Activated naive CD4-positive, alpha-beta T cell (primary cell): ENCODE measurements at regions not wholly inside any gene's neighbourhood (a gene's known extent, or its start where the extent isn't known, plus 50 kb on each side); places are given as distances from the start of the nearest gene placed in this dataset.

Experiments used
- DNase-seq, 4 experiments: peaks; one replicate each; lab custom pipeline; 2025; lab: John Stamatoyannopoulos, UW

DNA sequence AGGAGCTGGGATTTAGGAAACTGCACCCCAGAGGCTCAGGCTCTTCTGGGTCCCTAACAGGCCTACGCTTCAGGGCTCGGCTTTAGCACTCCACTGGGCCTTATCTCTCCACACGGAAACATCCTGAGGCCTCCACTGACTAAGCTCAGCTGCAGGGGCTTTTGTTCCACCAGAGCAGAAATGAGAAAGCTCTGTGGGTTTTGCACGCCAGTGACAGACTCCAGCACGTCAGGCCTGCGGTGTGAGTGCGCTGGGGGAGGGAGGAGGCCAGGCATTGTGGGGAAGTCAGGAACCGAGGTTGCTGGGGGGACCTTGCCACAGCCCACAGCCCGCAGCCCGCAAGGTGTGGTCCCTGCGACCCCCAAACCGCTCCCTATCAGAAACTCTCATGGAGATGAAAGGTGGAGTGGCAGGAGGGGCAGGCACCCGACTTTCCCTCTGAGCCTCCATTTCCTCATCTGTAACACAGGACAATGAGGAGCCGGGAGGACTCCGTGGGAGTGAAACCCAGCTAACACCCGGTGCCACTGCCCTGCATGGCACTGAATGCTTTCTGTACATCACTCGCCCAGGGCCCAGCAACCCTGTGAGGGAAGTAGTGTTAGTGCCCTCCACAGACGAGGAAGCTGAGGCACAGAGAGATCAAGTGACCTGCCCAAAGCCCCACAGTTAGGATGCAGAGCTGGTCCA lies 106.5 kb downstream of the TPRA1 start:
- DNase-seq = no peak

DNA sequence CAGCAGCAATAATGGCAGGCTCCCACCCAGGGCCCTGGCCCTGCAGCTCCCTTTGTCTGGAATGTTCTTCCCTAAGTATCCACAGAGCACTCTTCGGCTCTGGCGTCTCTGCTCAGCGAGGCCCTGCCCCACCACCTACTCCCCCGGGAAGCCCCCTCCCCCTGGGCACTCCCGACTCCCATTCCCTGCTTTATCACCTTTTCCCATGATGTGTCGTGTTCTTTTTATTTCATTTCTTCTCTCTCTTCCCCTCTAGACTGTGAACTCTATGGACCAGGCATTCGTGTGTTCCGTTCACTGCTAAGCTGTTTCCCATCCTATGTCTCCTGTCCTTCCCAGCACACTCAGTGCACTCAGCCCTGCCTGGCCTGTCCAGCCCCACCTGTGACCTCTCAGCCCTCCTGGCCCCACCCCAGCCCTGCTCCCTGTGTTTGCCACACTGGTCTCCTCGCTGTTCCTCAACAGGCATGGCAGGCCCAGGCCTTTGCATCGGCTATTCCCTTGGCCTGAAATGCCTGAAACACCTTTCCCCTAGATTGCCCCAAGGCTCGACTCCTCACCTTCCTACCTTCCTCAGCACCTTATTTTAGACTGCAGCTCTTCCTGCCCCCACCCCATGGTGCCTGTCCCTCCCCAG lies 107.4 kb downstream of the TPRA1 start:
- DNase-seq = no peak

- DNase-seq = no peak
These were observed 108.1 kb downstream of the TPRA1 start for GRCh38 chr3:127482216-127483004.

GRCh38 chr3:127480196-127480954 lies 110.2 kb downstream of the TPRA1 start:
- DNase-seq = no peak

DNA sequence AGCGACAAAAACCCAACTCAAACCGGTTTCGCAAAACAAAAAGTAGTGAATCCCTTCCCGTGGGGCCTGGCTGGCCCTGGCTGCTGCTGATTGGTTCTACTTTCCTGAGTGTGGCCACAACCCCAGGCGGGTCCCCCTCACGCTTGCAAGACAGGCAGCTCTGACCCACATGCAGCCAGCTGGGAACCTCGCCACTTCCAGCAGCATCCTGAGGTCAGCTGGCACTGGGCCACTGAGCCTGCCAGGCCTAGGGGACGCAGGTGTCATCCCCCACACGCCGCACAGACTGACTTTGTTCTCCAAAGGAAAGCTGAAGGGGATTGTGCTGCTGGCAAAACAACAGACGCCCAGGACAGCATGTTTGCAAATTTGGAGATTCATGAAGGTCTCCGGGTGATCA lies 111.1 kb downstream of the TPRA1 start:
- no peak for DNase-seq

- no peak for DNase-seq
These were observed 111.6 kb downstream of the TPRA1 start for GRCh38 chr3:127478922-127479321.

GRCh38 chr3:127477396-127477795 lies 113.1 kb downstream of the TPRA1 start:
- DNase-seq = no peak

GRCh38 chr3:127476936-127477335 lies 113.6 kb downstream of the TPRA1 start:
- DNase-seq = no peak

- DNase-seq = no peak
These were observed 114.4 kb downstream of the TPRA1 start for GRCh38 chr3:127475975-127476705.

GRCh38 chr3:127475391-127475790 lies 115.1 kb downstream of the TPRA1 start:
- no peak for DNase-seq

DNA sequence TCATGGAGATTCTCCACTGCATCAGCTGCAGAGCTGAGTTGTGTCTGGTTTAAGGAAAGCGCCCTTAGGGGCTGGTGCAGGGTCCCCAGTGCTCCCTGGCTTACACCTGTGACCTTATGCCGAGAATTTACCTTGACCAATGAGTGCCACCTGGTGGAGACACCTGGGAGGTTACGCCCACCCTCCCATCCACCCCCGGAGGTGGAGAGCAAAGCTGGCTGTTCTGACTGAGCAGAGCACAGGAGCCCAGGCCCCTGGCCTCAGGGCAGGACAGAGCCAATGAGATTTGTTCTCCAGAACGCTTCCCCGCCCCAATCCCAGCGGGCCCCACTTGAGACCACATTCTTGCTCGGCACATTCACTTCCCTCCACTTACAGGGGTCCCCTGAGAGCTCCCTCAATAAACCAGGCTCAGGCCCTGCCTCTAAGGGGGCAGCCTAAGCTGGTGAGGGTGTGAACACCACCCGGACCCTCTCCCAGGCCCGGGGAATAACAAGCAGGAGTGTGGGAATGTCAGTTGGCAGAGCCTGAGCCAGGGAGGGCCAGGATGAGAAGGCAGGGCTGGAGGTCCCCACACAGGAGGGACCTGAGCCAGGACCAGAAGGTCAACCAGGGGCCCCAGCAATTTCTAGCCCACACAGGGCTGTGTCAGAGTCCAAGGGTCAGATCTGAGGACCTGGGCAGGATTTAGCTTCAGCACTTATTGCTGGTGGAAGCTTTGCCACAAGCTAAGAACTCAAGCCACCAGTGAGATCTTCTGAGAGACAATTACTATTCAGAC lies 117.1 kb downstream of the TPRA1 start:
- DNase-seq = no peak

GRCh38 chr3:127472506-127472905 lies 118.0 kb downstream of the TPRA1 start:
- no peak for DNase-seq

DNA sequence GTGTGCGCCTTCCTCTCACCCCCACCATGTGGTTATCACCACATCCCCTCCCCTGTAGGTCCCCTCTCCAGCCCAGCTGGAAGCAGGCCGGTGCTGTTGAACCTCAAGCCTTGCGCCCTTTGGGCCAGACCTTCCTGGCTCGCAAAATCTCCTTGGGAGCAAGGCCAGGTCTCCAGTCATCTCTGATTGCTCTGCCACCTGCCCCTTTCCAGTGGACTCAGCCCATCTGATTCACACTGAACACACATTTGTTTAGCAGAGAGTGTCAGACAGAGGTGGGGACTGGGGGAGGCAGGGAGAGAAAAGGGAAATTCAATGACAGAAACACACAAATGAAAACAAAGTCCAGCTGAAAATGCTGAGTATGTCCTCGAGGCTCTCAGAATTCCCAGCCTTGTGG lies 119.4 kb downstream of the TPRA1 start:
- no peak for DNase-seq

DNA sequence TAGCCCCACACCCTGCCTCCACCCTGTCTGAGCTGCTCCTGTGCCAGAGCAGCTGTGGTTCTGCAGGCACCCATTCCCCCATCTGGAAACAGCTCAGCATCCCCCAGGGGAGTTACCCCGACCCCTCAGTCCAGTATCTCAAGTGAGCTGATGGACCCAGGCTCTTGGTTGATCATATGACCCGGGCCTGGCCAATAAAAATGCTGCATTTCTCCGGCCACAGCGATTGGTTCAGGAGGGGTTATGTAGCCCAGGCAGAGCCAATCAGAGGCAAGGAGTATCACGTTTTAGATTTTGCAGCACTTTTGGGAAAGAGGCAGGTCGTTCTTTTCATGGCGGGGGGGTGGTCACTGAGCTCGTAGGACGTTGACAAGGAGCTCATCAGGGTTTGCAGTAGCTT lies 120.8 kb downstream of the TPRA1 start:
- DNase-seq = no peak

DNA sequence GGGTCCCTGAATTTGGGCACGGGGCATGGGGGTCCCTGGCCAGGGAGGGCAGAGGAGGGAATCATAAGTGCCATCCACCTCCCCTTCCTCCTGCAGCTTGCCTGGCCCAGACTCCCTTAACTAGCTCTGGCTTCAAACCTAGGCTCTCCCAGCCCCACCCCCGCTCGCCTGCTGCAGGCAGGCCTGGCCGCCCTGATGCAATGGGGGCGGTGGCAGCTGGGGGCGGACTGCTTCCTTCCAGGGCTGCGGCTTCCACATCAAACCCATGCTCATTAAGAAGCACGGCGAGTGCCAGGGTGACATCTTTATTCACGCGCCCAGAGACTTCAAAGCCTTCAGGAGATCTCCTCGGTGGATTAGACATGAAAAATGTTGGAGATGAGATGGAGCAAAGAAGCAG lies 123.1 kb downstream of the TPRA1 start:
- DNase-seq = no peak

DNA sequence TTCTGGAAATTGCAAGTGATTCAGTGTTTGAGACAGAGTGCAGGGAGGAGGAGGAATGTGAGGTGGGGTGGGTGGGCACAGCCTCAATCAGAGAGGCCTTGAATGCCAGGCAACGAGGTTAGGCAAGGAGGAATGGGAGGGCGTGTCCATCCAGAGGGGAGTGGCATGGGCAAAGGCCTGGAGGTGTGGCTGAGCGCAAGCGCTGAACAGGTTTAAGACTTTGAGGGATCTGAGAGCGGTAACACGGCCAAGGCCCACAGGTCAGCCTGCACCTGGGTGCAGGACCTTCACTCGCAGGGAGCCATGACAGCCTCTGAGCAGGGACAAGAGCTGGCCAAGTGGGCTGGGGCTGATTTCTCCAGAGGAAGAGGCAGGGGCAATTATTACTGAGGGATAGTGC lies 125.9 kb downstream of the TPRA1 start:
- no peak for DNase-seq

- DNase-seq = no peak
These were observed 128.3 kb downstream of the TPRA1 start for GRCh38 chr3:127462111-127462655.

DNA sequence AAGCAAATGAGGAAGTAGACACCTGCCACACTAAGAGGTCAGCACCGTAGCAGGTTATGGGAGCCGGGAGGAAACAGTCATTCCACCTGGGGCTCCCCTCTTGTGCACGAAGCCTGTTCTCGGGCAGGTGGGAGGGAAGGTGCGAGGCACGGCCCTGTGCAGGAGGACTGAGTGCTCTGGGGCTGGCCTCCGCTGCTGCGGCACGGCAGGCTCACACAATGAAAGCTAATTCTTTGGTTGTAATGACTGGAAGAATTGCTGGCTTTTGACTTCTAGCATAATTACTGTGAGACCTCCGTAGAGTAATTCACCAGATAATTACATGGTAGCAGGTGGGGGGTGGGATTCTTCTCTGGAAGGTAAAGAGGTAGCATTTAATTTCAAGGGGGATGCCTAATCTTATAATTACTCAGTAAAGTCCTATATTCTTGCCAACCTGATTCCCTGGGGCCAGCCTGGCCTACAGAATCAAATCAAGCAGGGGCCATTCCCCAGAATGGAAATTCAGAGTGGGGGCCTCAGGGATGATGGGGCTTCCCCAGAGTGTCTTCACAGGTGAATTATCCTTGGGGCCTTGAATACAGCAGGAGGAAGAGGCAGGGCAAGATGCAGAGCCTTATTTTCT lies 129.1 kb downstream of the TPRA1 start:
- no peak for DNase-seq

DNA sequence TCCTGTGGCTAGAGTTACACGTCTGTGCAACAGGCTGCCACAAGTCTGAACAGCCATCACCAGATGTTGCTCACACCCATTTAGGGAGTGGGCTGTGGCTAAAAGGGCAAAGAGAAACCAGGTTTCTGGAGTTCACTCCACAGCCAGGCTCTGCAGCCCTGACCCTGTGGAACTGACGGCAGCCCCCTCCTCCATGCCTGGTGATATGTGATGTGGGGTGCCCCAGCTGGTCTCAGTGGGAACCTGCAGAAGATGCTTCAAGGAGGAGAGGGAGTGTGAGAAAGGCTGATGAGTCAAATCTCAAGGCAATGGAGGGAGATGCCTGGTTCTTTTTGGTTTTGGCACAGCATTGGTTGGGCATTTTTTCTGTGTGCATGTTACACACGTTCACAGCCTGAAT lies 130.6 kb downstream of the TPRA1 start:
- DNase-seq = no peak
